ENCODE measurements at regions not wholly inside any gene's neighbourhood (a gene's known extent, or its start where the extent isn't known, plus 50 kb on each side); places are given as distances from the start of the nearest gene placed in this dataset.
"Not testable (repeated sequence)": the region's sequence is repeated elsewhere in the genome, so short reads cannot be mapped to it uniquely, and the experiment has no call there.

GRCh38 chr1:166695115-166695514 lies 144.2 kb upstream of the POGK start:
- H3K9me3 ChIP-seq (ENCODE audit: severe bottlenecking) = no peaks in the 10 kb centered on the region
- DNase-seq = no peak
- H3K27me3 ChIP-seq (ENCODE audit: insufficient read depth, low read depth, severe bottlenecking) = no peaks in the 10 kb centered on the region
- no peaks in the 10 kb centered on the region for H3K36me3 ChIP-seq
- H3K27ac ChIP-seq = no peak overlapping the region
- TF ChIP-seq, protein P1, sequence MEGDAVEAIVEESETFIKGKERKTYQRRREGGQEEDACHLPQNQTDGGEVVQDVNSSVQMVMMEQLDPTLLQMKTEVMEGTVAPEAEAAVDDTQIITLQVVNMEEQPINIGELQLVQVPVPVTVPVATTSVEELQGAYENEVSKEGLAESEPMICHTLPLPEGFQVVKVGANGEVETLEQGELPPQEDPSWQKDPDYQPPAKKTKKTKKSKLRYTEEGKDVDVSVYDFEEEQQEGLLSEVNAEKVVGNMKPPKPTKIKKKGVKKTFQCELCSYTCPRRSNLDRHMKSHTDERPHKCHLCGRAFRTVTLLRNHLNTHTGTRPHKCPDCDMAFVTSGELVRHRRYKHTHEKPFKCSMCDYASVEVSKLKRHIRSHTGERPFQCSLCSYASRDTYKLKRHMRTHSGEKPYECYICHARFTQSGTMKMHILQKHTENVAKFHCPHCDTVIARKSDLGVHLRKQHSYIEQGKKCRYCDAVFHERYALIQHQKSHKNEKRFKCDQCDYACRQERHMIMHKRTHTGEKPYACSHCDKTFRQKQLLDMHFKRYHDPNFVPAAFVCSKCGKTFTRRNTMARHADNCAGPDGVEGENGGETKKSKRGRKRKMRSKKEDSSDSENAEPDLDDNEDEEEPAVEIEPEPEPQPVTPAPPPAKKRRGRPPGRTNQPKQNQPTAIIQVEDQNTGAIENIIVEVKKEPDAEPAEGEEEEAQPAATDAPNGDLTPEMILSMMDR (IDR thresholded peaks at IDR 0.05; ENCODE audit: low read depth, low read length) = no peak
- no peak overlapping the region for H3K4me3 ChIP-seq (ENCODE audit: low read depth, low read length)

GRCh38 chr1:166695834-166696233 lies 143.4 kb upstream of the POGK start:
- not testable (repeated sequence) for H3K4me3 ChIP-seq (ENCODE audit: low read depth, low read length); H3K27me3 ChIP-seq (ENCODE audit: insufficient read depth, low read depth, severe bottlenecking); H3K9me3 ChIP-seq (ENCODE audit: severe bottlenecking); H3K36me3 ChIP-seq; H3K27ac ChIP-seq; DNase-seq

DNA sequence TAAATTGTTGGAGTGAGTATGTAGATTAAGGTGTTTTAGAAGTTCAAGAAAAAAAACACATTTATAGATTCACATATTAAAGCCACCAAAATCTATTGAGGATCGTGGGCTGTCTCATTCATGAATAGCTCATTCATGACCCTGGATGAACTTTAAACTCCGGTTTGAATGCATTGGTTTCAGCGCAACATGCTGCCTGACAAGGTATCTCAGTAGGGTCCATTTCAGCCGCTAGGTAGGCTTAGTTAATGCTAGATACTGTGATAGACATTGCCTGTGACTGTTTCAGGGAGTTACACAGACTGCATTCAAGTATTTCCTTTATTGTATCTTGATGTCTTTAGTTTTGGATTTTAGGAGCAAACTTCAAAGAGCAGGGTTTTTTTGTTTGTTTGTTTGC lies 140.5 kb upstream of the POGK start:
- Histone ChIP-seq H3K27me3 (ENCODE audit: insufficient read depth, low read depth, severe bottlenecking) (no peaks in the 10 kb centered on the region), H3K4me3 (ENCODE audit: low read depth, low read length) (no peak overlapping the region), H3K36me3 (no peaks in the 10 kb centered on the region), H3K9me3 (ENCODE audit: severe bottlenecking) (no peaks in the 10 kb centered on the region), H3K27ac (no peak overlapping the region)
- TF ChIP-seq, protein P1 (IDR thresholded peaks at IDR 0.05; ENCODE audit: low read depth, low read length) = no peak
- no peak for DNase-seq

DNA sequence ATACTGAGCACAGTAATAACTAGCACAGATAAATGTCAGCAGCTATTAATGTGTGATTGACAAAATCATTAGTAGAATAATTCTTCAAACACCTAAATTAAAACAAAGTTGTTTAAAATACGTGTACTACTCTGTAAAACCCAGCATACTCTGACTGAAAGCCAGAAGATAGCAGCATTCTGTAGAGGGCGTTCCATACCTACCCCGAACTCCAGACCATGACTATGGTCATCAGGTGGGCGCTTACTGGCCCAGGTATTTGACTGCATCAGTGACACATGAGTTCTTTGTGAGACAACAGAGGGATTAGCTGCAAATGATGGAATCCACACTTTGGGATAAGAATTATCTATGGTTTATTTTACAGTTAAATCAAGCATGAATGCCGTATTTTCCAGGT lies 139.7 kb upstream of the POGK start:
- TF ChIP-seq, protein P1 (IDR thresholded peaks at IDR 0.05; ENCODE audit: low read depth, low read length) = no peak

GRCh38 chr1:166700696-166701095 lies 138.6 kb upstream of the POGK start:
- DNase-seq = no peak
- TF ChIP-seq, protein P1 (IDR thresholded peaks at IDR 0.05; ENCODE audit: low read depth, low read length) = no peak
- Histone ChIP-seq H3K36me3 (no peaks in the 10 kb centered on the region), H3K27me3 (ENCODE audit: insufficient read depth, low read depth, severe bottlenecking) (no peaks in the 10 kb centered on the region), H3K27ac (no peak overlapping the region), H3K9me3 (ENCODE audit: severe bottlenecking) (no peaks in the 10 kb centered on the region), H3K4me3 (ENCODE audit: low read depth, low read length) (no peak overlapping the region)

More for the DNA sequence above, 139.7 kb upstream of the POGK start:
- Histone ChIP-seq H3K36me3 (no peaks in the 10 kb centered on the region), H3K4me3 (ENCODE audit: low read depth, low read length) (no peak overlapping the region), H3K27ac (no peak overlapping the region), H3K9me3 (ENCODE audit: severe bottlenecking) (no peaks in the 10 kb centered on the region), H3K27me3 (ENCODE audit: insufficient read depth, low read depth, severe bottlenecking) (no peaks in the 10 kb centered on the region)
- no peak for DNase-seq

- no peak overlapping the region for H3K4me3 ChIP-seq (ENCODE audit: low read depth, low read length)
- H3K9me3 ChIP-seq (ENCODE audit: severe bottlenecking) = no peaks in the 10 kb centered on the region
- H3K27ac ChIP-seq = peak overlapping the region; percentile 34; the same call in 1 of the 2 replicates
- TF ChIP-seq, protein P1 (IDR thresholded peaks at IDR 0.05; ENCODE audit: low read depth, low read length) = no peak
- H3K27me3 ChIP-seq (ENCODE audit: insufficient read depth, low read depth, severe bottlenecking) = no peaks in the 10 kb centered on the region
- no peaks in the 10 kb centered on the region for H3K36me3 ChIP-seq
- DNase-seq = no peak
These were observed 137.6 kb upstream of the POGK start for GRCh38 chr1:166701603-166702100.

All from WERI-Rb-1 (cell line).